ENCODE measurements at regions not wholly inside any gene's neighbourhood (a gene's known extent, or its start where the extent isn't known, plus 50 kb on each side); places are given as distances from the start of the nearest gene placed in this dataset.

DNA sequence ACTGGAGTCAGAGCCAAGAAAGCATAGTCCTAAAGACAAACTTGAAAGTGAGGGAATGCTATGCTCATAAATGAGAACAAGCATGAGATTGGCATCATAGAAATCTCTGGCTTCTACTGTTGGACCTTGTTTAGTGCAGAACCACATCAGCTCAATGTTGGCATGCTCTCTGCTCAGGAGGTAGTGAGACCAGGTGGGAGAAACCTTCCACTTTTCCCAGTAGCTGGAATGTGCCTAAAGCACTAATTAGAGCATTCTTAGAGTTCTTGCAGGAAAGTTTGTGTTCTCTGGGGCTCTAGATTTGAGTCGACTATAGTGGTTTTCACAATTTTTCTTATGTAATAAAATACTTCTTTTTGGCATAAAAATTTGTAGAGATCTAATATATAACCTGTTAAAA, 159.7 kb upstream of the PRICKLE1 start:
- H3K9me3 ChIP-seq = no peaks in the 10 kb centered on the region
- no peaks in the 10 kb centered on the region for H3K36me3 ChIP-seq
- no peaks in the 10 kb centered on the region for H3K4me1 ChIP-seq
- no peak for DNase-seq
- H3K27ac ChIP-seq = no peak overlapping the region
- no peak overlapping the region for H3K9ac ChIP-seq (ENCODE audit: low read depth in 2 of 2, low read length in 2 of 2)
- H3K4me3 ChIP-seq = no peak overlapping the region
- TF ChIP-seq, protein P1, sequence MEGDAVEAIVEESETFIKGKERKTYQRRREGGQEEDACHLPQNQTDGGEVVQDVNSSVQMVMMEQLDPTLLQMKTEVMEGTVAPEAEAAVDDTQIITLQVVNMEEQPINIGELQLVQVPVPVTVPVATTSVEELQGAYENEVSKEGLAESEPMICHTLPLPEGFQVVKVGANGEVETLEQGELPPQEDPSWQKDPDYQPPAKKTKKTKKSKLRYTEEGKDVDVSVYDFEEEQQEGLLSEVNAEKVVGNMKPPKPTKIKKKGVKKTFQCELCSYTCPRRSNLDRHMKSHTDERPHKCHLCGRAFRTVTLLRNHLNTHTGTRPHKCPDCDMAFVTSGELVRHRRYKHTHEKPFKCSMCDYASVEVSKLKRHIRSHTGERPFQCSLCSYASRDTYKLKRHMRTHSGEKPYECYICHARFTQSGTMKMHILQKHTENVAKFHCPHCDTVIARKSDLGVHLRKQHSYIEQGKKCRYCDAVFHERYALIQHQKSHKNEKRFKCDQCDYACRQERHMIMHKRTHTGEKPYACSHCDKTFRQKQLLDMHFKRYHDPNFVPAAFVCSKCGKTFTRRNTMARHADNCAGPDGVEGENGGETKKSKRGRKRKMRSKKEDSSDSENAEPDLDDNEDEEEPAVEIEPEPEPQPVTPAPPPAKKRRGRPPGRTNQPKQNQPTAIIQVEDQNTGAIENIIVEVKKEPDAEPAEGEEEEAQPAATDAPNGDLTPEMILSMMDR (IDR thresholded peaks at IDR 0.05) = no peak
- intact Hi-C loops (cut with DNase I) = no loop called here
- H3K27me3 ChIP-seq = no peaks in the 10 kb centered on the region

DNA sequence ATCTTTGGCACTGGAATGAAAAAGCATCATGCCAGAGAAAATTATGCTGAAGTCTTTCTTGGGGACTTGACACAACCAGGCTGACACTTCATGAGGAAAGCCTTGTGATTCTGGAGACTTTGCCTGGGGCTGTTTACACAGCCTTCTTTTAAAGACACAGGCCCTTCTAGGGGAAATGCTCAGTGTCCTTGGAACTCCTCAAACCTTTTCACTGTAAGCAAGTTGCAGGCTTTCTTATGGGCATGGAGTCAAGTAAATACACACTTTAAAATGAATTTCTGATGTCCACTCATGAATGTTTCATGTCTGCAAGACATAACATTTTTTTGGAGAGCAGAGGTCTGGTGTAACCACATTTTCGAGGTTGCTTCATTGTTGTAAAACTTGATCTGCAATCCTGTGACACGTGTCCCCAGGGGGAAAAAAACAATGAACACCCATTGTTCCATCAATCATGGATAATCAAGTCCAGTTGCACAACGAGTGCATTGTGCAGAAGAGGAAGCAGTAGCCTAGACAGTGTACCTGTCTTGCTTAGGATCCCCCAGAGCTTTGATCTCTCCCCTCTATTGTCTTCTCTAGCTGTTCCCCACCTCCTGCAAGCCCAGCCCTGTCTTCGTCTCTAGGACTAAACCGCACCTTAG, 155.1 kb upstream of the PRICKLE1 start:
- Histone ChIP-seq H3K27me3 (no peaks in the 10 kb centered on the region), H3K27ac (no peak overlapping the region), H3K4me3 (no peak overlapping the region), H3K4me1 (no peaks in the 10 kb centered on the region), H3K9me3 (no peaks in the 10 kb centered on the region), H3K9ac (ENCODE audit: low read depth in 2 of 2, low read length in 2 of 2) (no peak overlapping the region), H3K36me3 (no peaks in the 10 kb centered on the region)
- TF ChIP-seq, protein P1 (IDR thresholded peaks at IDR 0.05) = no peak
- intact Hi-C loops (cut with DNase I) = no loop called here
- DNase-seq = no peak

DNA sequence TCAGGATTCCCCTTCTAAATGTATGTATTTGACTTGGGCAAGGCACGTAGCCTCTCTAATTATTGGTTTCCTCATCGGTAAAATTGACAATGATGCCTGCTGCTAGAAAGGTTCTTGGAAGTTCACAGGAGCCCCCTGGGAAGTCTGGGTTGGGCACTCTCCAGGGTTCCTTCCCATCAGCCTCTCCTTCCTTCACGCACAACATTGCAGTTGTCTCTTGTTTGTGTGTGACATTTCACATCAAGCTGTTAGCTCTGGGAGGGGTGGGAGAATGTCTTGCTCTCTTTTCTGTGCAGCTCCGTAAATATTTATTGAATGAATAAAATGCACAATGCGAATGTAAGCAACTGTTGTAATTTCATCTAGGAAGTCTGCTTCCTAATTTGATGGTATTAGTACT, 153.2 kb upstream of the PRICKLE1 start:
- Histone ChIP-seq H3K4me3 (no peak overlapping the region), H3K9me3 (no peaks in the 10 kb centered on the region), H3K27me3 (no peaks in the 10 kb centered on the region), H3K27ac (no peak overlapping the region), H3K36me3 (no peaks in the 10 kb centered on the region), H3K9ac (ENCODE audit: low read depth in 2 of 2, low read length in 2 of 2) (no peak overlapping the region), H3K4me1 (no peaks in the 10 kb centered on the region)
- TF ChIP-seq, protein P1 (IDR thresholded peaks at IDR 0.05) = no peak
- DNase-seq = no peak
- intact Hi-C loops (cut with DNase I) = no loop called here

DNA sequence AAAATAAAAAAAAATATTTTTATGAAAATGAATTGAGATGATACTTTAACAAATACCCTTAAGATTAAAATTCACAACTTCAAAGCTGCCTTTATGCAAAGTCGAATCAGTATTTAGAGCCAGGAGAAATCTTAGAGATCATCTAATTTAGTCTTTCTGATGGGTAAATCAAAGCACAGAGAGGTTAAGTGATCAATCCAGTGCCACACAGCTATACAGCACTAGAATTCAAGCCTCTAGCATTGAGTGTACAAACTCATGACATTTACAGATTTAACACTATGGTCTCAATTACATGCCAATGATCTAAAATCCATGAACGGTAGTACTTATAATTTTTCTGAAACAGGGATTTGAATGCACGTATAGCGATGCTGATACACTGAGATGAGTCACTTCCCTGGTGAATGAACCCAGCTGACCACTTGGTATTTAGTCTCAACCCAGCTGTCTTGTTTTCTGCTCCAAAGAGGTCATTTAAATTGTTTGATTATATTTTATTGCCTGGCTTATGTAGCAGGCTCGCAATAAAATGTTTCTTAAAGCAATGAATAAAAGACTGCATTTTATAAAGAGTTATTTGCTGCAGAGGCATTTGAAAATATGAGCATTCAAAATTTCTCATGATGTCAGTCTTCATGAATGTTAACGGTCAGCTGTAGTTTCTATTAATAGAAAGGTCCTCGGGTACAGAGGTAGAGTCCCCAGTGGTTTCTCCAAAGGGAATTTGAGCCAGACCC, 152.4 kb upstream of the PRICKLE1 start:
- TF ChIP-seq, protein P1 (IDR thresholded peaks at IDR 0.05) = no peak
- H3K36me3 ChIP-seq = no peaks in the 10 kb centered on the region
- no peak overlapping the region for H3K4me3 ChIP-seq
- no peak overlapping the region for H3K9ac ChIP-seq (ENCODE audit: low read depth in 2 of 2, low read length in 2 of 2)
- DNase-seq = no peak
- H3K27ac ChIP-seq = no peak overlapping the region
- intact Hi-C loops (cut with DNase I) = no loop called here
- H3K9me3 ChIP-seq = no peaks in the 10 kb centered on the region
- no peaks in the 10 kb centered on the region for H3K27me3 ChIP-seq
- H3K4me1 ChIP-seq = no peaks in the 10 kb centered on the region

DNA sequence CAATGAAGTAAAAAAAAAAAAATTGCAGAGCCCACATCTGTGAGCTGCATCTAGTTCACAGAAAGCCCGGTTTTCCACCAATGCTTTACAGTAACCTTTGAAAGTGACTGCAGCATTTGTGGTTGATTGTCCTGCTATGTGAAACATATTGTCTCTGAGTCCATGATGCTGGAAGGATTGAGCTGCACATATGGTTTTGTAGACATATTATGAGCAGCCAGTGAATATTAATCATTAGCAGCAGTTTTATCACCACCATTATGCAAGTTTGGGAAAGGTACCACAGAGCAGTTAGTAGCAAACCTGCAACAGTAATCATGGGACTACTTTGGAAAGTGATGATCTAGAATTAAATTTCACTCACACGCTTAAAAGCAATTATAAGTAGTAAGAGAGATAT, 151.5 kb upstream of the PRICKLE1 start:
- TF ChIP-seq, protein P1 (IDR thresholded peaks at IDR 0.05) = no peak
- intact Hi-C loops (cut with DNase I) = no loop called here
- no peak for DNase-seq
- no peaks in the 10 kb centered on the region for H3K36me3 ChIP-seq
- no peaks in the 10 kb centered on the region for H3K9me3 ChIP-seq
- H3K9ac ChIP-seq (ENCODE audit: low read depth in 2 of 2, low read length in 2 of 2) = no peak overlapping the region
- no peaks in the 10 kb centered on the region for H3K27me3 ChIP-seq
- no peaks in the 10 kb centered on the region for H3K4me1 ChIP-seq
- H3K4me3 ChIP-seq = no peak overlapping the region
- H3K27ac ChIP-seq = no peak overlapping the region
